ENCODE measurements at regions not wholly inside any gene's neighbourhood (a gene's known extent, or its start where the extent isn't known, plus 50 kb on each side); places are given as distances from the start of the nearest gene placed in this dataset.
"Not testable (repeated sequence)": the region's sequence is repeated elsewhere in the genome, so short reads cannot be mapped to it uniquely, and the experiment has no call there.

- peak overlapping the region in 7 of 10 donors; percentile 34 to 76 (median 53) for H3K4me3 Mint-ChIP-seq
Observed at GRCh38 chr5:176034407-176035200, 66.5 kb upstream of the THOC3 start.

GRCh38 chr5:176035201-176035530, 67.1 kb upstream of the THOC3 start:
- DNase-seq; H3K9me3 ChIP-seq (ENCODE audit: control insufficient read depth in 2 of 3, low read length in 3 of 3); CTCF ChIA-PET; H3K4me3 ChIP-seq (ENCODE audit: low read length); H3K36me3 Mint-ChIP-seq; ATAC-seq; H3K36me3 ChIP-seq (ENCODE audit: control insufficient read depth in 2 of 3, insufficient read depth in 3 of 3, low read length in 3 of 3); H3K27me3 ChIP-seq (ENCODE audit: control insufficient read depth in 2 of 2, insufficient read depth in 2 of 2, low read length in 2 of 2); H3K9me3 Mint-ChIP-seq; intact Hi-C loops (cut with micrococcal nuclease); H3K27me3 Mint-ChIP-seq; POLR2A ChIA-PET: not testable (repeated sequence)
- Histone ChIP-seq H3K4me1 (ENCODE audit: control insufficient read depth in 2 of 2, insufficient read depth in 2 of 2, low read length in 2 of 2) (peaks cover 0 to 15% of the 10 kb centered on the region in 2 donors), H3K27ac (ENCODE audit: low read depth, low read length) (peak overlapping the region; percentile 76)
- H3K27ac Mint-ChIP-seq = peak overlapping the region; percentile 48 to 98 (median 87)
- peaks cover 13 to 48% (median 32%) of the 10 kb centered on the region in 7 donors for H3K4me1 Mint-ChIP-seq
- H3K4me3 Mint-ChIP-seq = peak overlapping the region in 6 of 10 donors; percentile 44 to 76 (median 58)

More at GRCh38 chr5:176034407-176035200, 66.5 kb upstream of the THOC3 start:
- POLR2A ChIA-PET; H3K9me3 Mint-ChIP-seq; H3K36me3 ChIP-seq (ENCODE audit: control insufficient read depth in 2 of 3, insufficient read depth in 3 of 3, low read length in 3 of 3); intact Hi-C loops (cut with micrococcal nuclease); H3K9me3 ChIP-seq (ENCODE audit: control insufficient read depth in 2 of 3, low read length in 3 of 3); H3K27me3 ChIP-seq (ENCODE audit: control insufficient read depth in 2 of 2, insufficient read depth in 2 of 2, low read length in 2 of 2); H3K4me1 ChIP-seq (ENCODE audit: control insufficient read depth in 2 of 2, insufficient read depth in 2 of 2, low read length in 2 of 2); H3K27me3 Mint-ChIP-seq; H3K4me3 ChIP-seq (ENCODE audit: low read length); H3K36me3 Mint-ChIP-seq; CTCF ChIA-PET: not testable (repeated sequence)
- Mint-ChIP-seq H3K27ac (peak overlapping the region; percentile 48 to 98 (median 87)), H3K4me1 (peaks cover 13 to 43% (median 28%) of the 10 kb centered on the region in 7 donors)
- DNase-seq (peak in 1 of 9 donors; percentile 37), ATAC-seq (peak; percentile 56)
- peak overlapping the region; percentile 76 for H3K27ac ChIP-seq (ENCODE audit: low read depth, low read length)

GRCh38 chr5:176035816-176036308, 67.7 kb upstream of the THOC3 start:
- DNase-seq = peak in 2 of 9 donors; percentile 29 to 47
- H3K9me3 Mint-ChIP-seq; CTCF ChIA-PET; H3K9me3 ChIP-seq (ENCODE audit: control insufficient read depth in 2 of 3, low read length in 3 of 3); intact Hi-C loops (cut with micrococcal nuclease); POLR2A ChIA-PET; H3K36me3 ChIP-seq (ENCODE audit: control insufficient read depth in 2 of 3, insufficient read depth in 3 of 3, low read length in 3 of 3); H3K36me3 Mint-ChIP-seq; H3K4me3 ChIP-seq (ENCODE audit: low read length); H3K27me3 ChIP-seq (ENCODE audit: control insufficient read depth in 2 of 2, insufficient read depth in 2 of 2, low read length in 2 of 2); H3K27me3 Mint-ChIP-seq; ATAC-seq: not testable (repeated sequence)
- Mint-ChIP-seq H3K4me3 (peak overlapping the region; percentile 27 to 83 (median 52)), H3K27ac (peak overlapping the region; percentile 78 to 98 (median 91)), H3K4me1 (peaks cover 13 to 54% (median 35%) of the 10 kb centered on the region in 7 donors)
- Histone ChIP-seq H3K27ac (ENCODE audit: low read depth, low read length) (peak overlapping the region; percentile 76), H3K4me1 (ENCODE audit: control insufficient read depth in 2 of 2, insufficient read depth in 2 of 2, low read length in 2 of 2) (peaks cover 0 to 19% of the 10 kb centered on the region in 2 donors)

- Histone ChIP-seq H3K4me1 (ENCODE audit: control insufficient read depth in 2 of 2, insufficient read depth in 2 of 2, low read length in 2 of 2) (peaks cover 0 to 23% of the 10 kb centered on the region in 2 donors), H3K27ac (ENCODE audit: low read depth, low read length) (peak overlapping the region; percentile 53)
- H3K9me3 ChIP-seq (ENCODE audit: control insufficient read depth in 2 of 3, low read length in 3 of 3); H3K36me3 Mint-ChIP-seq; H3K27me3 Mint-ChIP-seq; H3K9me3 Mint-ChIP-seq; H3K27me3 ChIP-seq (ENCODE audit: control insufficient read depth in 2 of 2, insufficient read depth in 2 of 2, low read length in 2 of 2); POLR2A ChIA-PET; CTCF ChIA-PET; ATAC-seq; H3K4me3 ChIP-seq (ENCODE audit: low read length); intact Hi-C loops (cut with micrococcal nuclease); DNase-seq; H3K36me3 ChIP-seq (ENCODE audit: control insufficient read depth in 2 of 3, insufficient read depth in 3 of 3, low read length in 3 of 3): not testable (repeated sequence)
- Mint-ChIP-seq H3K4me1 (peaks cover 13 to 54% (median 35%) of the 10 kb centered on the region in 7 donors), H3K4me3 (peak overlapping the region in 9 of 10 donors; percentile 27 to 83 (median 53)), H3K27ac (peak overlapping the region; percentile 78 to 98 (median 91))
Observed at GRCh38 chr5:176036391-176036790, 68.3 kb upstream of the THOC3 start.

- Mint-ChIP-seq H3K4me1 (peaks cover 13 to 59% (median 39%) of the 10 kb centered on the region in 7 donors), H3K4me3 (peak overlapping the region in 4 of 10 donors; percentile 19 to 76 (median 30)), H3K27ac (peak overlapping the region in 8 of 9 donors; percentile 23 to 98 (median 81))
- H3K9me3 ChIP-seq (ENCODE audit: control insufficient read depth in 2 of 3, low read length in 3 of 3); CTCF ChIA-PET; intact Hi-C loops (cut with micrococcal nuclease); H3K27me3 ChIP-seq (ENCODE audit: control insufficient read depth in 2 of 2, insufficient read depth in 2 of 2, low read length in 2 of 2); H3K27me3 Mint-ChIP-seq; H3K9me3 Mint-ChIP-seq; DNase-seq; H3K36me3 Mint-ChIP-seq; H3K36me3 ChIP-seq (ENCODE audit: control insufficient read depth in 2 of 3, insufficient read depth in 3 of 3, low read length in 3 of 3); POLR2A ChIA-PET; ATAC-seq; H3K4me3 ChIP-seq (ENCODE audit: low read length): not testable (repeated sequence)
- Histone ChIP-seq H3K27ac (ENCODE audit: low read depth, low read length) (peak overlapping the region; percentile 6), H3K4me1 (ENCODE audit: control insufficient read depth in 2 of 2, insufficient read depth in 2 of 2, low read length in 2 of 2) (peaks cover 0 to 24% of the 10 kb centered on the region in 2 donors)
Observed at GRCh38 chr5:176037190-176037589, 69.1 kb upstream of the THOC3 start.

- POLR2A ChIA-PET; H3K36me3 ChIP-seq (ENCODE audit: control insufficient read depth in 2 of 3, insufficient read depth in 3 of 3, low read length in 3 of 3); intact Hi-C loops (cut with micrococcal nuclease); ATAC-seq; H3K27me3 ChIP-seq (ENCODE audit: control insufficient read depth in 2 of 2, insufficient read depth in 2 of 2, low read length in 2 of 2); H3K9me3 ChIP-seq (ENCODE audit: control insufficient read depth in 2 of 3, low read length in 3 of 3); DNase-seq; H3K4me3 ChIP-seq (ENCODE audit: low read length); H3K36me3 Mint-ChIP-seq; H3K9me3 Mint-ChIP-seq; H3K27ac ChIP-seq (ENCODE audit: low read depth, low read length); H3K27me3 Mint-ChIP-seq; CTCF ChIA-PET: not testable (repeated sequence)
- peak overlapping the region in 4 of 10 donors; percentile 9 to 61 (median 21) for H3K4me3 Mint-ChIP-seq
- H3K4me1 ChIP-seq (ENCODE audit: control insufficient read depth in 2 of 2, insufficient read depth in 2 of 2, low read length in 2 of 2) = peaks cover 0 to 24% of the 10 kb centered on the region in 2 donors
- H3K27ac Mint-ChIP-seq = peak overlapping the region in 7 of 9 donors; percentile 46 to 98 (median 85)
- peaks cover 11 to 59% (median 41%) of the 10 kb centered on the region in 7 donors for H3K4me1 Mint-ChIP-seq
Observed at GRCh38 chr5:176040105-176040801, 72.1 kb upstream of the THOC3 start.

Measured in naive thymus-derived CD4-positive, alpha-beta T cell (primary cell).